ENCODE measurements at regions not wholly inside any gene's neighbourhood (a gene's known extent, or its start where the extent isn't known, plus 50 kb on each side); places are given as distances from the start of the nearest gene placed in this dataset.

- TF ChIP-seq CTCF (IDR thresholded peaks at IDR 0.05) (no peak), POLR2A (IDR thresholded peaks at IDR 0.05) (no peak), EP300 (IDR thresholded peaks at IDR 0.05) (no peak)
Observed at GRCh38 chr7:101723835-101724234, 93.6 kb upstream of the CUX1 start.
